GOT3 (cell line): ENCODE measurements at regions not wholly inside any gene's neighbourhood (a gene's known extent, or its start where the extent isn't known, plus 50 kb on each side); places are given as distances from the start of the nearest gene placed in this dataset.
"Not testable (repeated sequence)": the region's sequence is repeated elsewhere in the genome, so short reads cannot be mapped to it uniquely, and the experiment has no call there.

Source experiments
- DNase-seq: peaks from one replicate; lab custom pipeline; 2025; ENCODE audit warnings: mixed read lengths; lab: John Stamatoyannopoulos, UW

DNA sequence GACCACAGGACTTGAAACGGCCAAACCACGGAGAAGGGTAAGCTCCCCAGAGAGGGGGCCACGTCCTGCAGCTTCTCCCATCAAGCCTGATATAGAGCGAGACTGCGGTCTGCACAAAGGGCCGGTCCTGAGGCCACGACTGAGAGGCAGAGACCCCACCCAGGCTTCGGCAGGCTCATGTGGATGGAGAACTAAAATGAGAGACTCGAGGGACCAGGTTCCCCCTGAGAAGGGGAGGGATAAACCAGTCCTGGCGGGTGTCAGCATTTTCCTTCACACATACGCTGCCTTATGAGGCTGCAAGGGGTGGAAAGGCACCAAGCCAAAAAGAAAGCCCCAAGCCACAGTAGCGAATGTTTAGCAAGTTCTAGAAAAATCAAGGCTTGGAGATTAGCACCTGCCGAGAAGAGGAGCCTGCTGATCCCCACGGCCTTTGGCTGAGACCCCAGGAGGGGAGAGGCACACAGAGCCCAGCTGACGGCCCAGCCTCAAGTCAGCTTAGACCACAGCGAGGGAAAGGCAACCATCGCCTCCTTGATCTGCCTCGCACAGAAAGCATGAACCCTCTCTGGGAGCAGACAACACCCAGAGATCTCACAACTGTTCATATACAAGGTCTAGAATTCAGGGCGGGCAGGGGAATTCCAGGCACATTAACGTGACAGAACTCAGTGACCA, 92.6 kb upstream of the RNF32 start:
- no peak for DNase-seq

DNA sequence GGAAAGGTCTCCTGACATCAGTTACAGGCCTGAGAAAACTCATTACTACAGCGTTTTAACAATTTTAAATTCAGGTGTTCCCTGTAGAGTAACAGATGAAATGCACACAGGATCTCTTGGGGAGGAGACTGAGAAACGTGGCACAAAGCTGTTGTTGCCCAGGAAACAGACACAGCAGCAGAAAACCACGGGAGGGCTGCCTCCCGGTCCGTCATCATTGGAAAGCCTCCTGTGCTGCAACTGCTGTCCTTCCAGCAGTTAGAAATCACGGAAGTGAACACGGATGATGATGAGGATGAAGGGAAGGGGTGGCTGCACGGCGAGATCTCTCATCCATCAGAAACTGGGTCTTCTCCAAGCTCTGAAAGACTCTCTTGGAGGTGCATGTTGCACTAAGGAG, 94.6 kb upstream of the RNF32 start:
- DNase-seq, result no peak

DNA sequence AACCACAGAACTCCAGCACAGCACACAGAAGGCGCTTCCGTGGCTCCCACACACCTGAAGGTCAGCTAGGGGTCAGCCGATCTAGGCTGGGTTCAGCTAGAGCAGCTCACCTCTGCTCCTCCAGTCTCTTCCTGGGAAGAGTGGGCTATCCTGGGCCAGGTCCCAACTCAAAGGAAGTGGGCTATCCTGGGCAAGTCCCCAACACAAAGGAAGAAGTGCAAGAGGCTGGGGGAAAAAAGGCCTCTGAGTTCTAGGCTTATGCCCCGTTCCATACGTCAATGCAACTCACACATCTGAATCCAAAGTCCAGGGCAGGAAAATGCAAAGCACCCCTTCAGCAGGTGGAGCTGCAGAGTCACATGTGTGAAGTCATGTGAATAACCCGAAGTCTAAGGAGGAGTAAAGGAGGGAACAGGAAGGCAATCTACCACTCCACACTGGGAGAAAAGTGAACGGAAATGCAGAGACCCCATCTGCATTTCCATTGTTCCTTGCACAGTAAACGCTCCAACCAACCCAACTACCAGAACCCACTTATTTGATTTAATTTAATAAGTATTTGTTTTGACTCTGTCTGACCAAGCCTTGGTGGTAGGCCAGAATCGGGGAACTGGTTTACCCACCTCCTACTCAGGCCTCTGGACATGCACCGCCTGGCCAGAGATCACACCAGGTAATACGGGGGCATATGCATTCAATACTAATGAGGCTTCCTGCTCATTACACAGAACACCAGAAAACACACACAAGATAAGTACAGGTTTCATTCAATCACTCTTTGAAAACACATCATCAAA, 95.5 kb upstream of the RNF32 start:
- no peak for DNase-seq

DNA sequence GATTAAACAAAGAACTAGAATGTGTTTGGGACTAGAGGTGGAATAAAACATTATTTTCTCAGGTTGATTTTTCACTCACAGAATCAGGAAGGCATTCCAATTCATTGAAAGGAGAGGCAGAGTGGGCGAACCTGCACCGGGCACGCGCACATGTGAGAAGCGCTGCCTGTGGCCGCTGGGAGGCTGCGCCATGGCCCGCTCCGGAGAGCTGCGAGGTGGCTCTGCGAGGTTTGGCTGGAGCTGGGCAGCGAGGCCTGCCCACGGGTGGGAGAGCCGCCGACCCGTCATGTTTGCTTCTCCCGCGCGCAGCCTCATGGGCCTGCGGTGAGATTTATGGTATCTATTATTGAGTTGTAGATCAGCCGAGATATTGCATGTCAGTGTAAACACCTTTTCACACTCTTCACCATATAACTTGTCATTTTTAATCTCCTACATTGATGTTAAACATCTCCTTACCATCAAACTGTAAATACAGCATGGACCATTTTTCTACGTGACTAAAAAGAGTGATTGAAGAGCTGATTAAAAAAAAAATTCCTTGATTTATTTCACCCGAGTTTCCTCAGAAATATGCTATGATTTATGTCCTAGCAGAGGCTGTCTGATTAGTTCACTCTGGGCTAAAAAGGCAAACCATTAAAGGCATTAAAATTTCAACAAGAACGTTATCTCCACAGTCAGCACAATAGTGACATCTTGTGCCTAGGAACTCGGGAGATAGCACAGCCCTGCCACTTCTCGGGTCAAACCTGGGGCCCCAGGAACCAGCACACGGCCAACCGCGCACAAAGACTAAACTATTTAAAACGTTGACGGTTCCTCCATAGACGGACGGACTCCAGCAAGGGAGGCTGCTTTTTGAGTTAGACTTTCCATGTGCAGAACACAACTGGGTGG, 96.6 kb upstream of the RNF32 start:
- DNase-seq, result no peak

DNA sequence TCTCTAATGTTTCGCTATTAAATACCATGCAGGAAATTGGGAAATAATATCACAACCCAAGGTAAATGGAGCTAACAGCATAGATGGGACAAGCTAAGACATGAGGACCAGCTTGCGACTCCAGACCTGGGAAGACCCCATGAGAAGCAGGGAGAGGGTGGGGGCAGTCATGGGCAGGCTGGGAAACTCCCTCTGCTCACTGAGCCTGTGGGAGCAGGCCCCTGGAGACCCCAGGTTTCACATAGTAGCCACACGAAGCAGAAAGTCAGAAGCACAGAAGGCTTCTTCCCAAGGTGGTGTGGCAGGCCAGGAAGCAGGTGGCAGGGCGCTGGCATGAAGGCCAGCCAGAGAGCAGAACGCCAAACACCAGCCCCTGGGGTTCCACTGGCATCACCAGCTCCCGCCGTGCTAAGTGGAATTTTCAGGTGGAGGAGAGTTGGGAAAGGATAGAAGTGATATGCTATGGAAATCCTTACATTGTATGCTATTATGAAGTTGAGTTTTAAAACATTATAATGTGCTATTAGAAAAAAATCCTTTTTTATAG, 99.9 kb upstream of the RNF32 start:
- DNase-seq, result no peak

DNA sequence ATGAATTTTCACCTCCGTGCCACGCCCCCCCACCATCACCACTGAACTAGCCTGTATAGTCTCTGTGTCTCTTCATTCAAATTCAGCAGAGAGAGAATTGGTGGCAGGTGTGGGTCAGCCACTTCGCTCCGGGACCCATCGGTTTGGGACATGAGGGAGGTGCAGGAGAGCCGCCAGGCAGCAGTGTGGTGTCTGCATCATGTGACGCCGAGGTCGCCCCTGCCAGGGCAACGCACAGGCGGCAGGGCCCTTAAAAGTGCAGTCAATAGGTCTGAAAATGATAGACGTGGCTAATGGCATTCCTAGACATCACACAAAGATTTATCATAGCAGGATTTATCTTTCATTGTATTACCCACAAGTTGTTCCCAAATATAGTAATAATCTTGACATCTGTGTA, 100.6 kb upstream of the RNF32 start:
- no peak for DNase-seq

DNA sequence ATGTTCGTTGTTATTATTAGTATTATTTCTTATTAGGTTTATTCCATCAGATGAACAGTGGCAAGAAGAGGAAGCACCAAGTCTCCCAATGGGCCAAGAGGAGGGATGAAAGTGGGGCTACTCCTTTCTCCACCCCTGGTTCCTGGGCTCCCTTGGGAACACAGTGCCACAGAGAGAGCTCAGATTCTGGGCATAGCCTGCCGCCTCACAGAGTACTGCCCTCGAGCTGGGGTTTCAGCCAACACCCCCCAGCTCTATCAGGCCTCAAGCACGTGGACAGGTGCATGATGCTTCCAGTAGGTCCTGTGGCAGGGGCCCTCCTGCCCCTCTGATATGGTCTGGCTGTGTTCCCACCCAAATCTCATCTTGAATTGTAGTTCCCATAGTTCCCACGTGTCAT, 103.6 kb upstream of the RNF32 start:
- no peak for DNase-seq

DNA sequence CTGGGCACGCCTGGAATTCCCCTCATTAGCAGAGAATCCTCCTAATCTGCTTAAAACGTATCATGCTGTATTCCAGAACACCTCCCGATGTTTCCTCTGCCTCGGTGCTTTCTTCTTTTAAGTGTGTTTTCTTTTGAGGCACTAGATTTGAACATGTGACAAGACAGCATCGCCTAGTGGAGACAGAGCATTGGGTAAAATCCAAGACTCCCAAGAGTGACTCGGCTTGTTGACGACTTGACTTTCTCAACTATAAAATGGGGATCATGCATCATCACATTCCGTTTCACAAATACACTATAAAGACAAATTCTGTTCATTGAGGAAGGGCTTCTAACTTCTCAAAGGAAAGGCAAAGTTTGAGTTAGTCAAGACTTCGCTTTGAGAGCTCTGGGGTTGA, 105.6 kb upstream of the RNF32 start:
- no peak for DNase-seq

DNA sequence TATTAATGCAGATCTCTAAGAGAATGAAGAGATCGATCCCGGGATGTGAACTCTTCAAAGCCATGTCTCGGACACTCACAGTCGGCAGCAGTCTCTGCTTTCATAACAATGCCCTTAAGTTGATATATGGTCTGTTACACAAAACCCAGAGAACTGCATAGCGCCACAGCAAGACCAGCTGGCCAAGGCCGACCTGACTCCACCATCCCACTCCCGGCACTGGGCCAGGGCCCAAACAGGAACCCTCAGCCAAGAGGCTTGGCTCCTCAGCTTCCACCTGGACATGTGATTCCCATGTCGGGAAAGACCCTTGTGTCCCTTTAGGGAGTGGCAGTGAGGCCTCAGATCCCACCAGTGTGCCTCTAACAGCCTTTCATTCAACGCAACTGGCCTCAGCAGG, 106.6 kb upstream of the RNF32 start:
- no peak for DNase-seq

DNA sequence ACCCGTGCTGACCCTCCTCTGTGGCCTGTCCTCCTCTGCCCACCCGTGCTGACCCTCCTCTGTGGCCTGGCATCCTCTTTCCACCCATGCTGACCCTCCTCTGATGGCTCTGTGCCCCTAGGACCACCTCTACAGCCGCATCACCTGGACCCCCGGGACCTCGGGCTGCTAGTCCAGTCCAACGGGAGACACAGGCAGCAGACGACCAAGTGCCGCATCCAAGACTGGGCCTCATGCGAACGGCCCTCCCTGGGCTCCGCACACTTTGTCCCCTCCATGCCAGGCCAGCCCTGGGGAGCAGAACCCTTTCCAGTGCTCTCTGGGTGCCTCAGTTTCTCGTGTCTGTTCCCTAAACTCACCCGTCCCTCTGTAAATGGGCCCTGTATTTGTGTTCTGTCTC, 107.2 kb upstream of the RNF32 start:
- no peak for DNase-seq

DNA sequence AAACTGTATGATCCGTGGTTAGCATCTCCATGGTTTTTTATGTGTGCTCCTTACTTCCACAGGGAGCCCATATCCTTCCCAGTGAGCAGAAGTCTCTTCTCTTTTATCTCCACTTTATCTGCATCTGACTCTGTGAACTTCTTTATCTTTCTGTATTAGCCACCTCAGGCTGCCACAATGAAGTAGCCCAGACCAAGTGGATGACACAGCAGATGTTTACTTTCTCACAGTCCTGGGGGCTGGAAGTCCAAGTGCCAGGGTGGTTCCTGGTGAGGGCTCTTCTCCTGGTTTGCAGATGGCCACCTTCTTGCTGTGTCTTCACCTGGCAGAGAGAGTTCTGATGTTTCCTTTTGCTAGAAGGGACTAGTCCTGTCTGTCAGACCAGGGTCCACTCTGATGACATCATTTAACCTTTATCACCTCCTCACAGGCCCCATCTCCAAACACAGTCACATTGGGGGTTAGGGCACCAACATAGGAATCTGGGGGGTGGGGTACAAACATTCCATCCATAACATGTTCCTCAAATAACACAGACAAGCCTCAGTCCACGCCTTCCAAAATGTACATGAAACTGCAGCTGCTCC, 108.5 kb upstream of the RNF32 start:
- no peak for DNase-seq

DNA sequence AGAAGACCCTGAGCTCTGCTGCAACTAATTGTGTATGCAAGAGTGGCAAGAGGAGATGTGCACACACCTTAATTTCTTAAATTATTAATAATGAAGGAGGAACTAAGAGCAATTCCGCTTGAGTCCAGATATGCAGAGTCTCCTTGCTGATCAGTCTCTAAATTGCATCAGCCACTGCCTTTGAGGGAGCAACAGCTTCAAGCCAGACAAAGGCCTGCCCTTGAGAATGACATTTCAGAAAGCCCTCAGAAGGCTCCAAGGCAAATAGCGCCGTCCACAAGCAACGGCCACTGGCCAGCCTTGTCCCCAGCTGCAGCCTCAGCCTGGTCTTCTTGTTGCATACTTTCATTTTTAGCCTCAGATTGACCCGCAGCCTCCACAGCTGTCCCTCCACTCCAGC, 110.6 kb upstream of the RNF32 start:
- no peak for DNase-seq

DNA sequence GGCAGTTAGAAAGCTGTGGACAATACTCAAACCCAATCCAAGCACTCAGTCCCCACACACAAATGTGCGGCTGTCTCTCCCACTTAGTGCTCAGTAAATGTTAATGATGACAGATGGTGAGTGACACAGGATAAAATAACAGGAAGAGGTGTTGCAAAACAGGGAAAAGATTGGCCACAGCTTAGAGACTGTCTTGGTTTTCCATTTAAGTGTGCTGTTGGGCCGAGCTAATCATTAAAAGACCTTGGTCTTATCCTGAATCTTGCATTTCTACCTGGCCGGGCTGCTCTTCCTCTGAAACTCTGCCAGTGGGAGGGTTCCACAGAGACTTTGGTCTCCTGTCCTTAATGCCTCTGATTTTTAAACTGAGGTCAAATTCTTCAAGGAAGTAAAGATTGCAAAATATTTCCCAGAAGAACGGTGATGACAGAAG, 113.1 kb upstream of the RNF32 start:
- DNase-seq, result no peak

DNA sequence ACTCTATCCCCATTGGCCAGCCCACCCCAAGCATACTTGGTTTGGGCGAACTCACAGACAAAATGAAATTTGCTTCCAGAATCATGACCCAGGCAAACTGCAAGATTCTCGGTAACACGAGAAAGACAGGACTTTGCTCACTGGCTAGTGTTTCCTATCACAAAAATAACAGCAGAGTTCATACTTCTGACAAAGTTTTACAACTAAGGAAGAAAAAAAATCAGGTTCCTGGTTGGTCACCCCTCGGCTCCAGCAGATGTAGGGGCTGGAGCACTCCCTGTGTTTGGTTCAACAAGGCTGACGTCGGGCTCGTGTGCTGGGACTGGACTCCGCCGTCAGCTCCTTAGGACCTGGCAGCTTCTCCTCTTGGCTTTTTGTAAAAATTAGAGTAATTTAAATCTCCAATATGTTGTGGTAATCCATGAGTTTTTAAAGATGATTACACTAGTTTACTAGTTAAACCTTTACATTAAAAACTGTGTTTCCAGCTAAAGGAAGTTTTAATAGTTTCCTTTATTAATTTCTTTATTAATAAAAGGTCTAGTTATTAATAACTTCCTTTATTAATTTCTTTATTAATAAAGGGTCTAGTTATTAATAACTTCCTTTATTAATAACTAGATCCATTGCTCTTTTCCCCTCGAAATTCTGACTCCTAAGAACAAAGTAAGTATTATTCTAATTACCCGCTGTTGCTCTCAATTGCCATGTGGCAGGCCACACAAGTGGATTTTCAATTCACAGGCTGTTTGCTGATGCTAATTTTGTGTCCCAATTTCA, 115.6 kb upstream of the RNF32 start:
- DNase-seq, result no peak

DNA sequence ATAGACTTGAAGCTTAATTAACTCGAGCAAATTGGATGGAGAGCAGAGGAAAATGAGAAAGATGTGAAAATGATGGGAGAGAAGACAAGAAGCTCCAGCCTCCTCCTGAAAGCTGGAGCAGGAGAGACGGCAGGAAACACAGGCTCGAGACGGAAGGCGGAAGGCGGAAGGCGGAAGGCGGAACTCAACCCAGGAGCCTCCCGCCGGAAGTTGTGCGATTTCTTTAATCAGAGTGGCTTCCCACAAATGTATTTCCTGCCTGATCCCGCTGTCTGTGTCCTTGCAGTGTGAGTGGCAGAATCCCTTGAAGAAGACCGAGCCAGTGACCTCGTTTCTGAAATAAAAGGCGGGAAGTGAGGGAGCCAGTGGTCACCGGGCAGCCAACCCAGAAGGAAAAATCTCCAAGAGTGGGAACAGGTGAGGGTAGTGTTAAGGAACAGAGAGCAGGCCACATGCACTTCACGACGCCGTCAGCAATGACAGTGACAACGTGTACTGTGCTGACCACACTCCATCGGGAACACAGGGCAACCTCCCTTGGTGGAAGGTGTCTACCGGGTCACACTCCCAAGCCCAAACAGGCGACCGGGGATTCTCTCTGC, 117.0 kb upstream of the RNF32 start:
- no peak for DNase-seq

DNA sequence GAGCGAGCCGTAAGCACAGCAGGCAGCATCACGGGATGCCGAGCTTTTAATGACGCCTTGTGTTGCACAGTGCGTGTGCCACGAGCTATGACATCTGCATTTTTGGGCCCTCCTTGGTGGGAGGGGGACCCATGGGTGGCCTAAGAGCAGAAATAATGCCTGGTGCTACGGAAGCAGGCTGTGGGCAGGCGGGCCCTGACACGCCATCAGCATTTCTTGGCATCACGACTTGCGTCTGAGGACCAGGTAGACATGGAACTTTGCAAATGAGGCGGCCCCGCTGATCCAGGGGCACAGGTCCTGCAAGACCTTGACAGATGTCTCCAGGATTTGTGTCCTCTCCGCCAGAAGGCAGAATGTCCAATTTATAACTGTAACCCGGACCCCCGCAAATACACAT, 117.8 kb upstream of the RNF32 start:
- no peak for DNase-seq

DNA sequence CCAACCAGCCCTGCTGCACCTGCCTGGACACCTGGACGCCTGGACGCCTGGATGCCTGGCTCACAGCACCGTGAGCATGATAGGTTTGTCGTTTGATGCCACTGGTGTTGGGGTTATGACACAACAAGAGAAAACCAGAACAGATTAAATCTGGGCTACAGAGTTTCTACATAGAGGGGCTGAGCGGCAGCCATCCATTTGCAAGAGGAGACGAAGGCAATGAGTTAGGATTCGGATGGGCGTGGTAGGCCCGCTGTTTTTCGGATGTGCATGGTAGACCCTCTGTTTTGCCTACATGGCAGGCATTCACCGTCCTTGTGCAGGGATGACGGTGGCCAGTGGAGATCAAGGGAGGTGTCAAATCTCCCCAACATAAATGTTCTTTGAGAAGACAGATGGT, 121.5 kb upstream of the RNF32 start:
- no peak for DNase-seq

DNA sequence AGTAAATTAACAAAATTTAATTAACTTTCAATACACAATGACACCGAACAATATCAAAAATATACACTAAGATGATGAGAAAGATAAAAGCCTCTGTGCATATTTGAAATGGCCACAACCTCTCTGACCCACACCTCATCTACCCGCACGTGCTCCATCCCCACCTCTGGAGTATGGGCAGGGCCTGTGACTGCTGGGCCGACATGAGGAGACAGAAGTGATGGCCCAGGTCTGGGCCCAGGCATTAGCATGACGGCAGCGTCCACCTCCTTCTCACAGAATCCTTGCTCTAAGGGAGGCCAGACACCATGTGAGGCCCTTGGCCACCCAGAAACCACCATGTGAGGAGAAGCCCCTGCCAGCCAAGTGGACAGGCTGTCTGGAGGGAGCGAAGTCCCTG, 122.1 kb upstream of the RNF32 start:
- no peak for DNase-seq

DNA sequence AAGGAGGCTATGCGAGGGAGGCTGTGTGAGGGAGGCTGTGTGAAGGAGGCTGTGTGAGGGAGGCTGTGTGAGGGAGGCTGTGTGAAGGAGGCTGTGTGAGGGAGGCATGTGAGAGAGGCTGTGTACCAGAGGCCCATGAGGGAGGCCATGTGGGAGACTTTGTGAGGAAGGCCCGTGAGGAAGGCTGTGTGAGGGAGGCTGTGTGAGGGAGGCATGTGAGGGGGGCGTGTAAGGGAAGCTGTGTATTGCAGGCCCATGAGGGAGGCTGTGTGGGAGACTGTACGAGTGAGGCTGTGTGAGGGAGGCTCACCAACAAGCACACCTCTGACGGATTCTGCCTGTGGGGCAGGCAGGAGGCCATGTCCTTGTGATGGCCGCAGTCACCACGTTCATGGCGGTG, 122.7 kb upstream of the RNF32 start:
- not testable (repeated sequence) for DNase-seq

DNA sequence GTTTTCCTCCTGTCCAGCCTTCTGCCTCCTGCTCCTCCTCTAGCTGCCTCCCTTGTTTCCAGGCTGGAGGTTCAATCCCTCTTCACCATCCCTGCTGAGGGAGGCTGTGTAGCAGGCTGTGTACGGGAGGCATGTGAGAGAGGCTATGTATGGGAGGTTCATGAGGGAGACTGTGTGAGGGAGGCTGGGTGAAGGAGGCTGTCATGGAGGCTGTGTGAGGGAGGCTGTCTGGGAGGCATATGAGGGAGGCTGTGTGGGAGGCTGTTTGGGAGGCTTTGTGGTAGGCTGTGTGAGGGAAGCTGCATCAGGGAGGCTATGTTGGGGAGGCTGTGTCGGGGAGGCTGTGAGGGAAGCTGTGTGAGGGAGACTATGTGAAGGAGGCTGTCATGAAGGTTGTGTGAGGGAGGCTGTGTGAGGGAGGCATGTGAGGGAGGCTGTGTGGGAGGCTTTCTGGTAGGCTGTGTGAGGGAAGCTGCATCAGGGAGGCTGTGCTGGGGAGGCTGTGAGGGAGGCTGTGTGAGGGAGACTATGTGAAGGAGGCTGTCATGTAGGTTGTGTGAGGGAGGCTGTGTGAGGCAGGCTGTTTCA, 123.7 kb upstream of the RNF32 start:
- DNase-seq, result no peak
